ENCODE measurements at regions not wholly inside any gene's neighbourhood (a gene's known extent, or its start where the extent isn't known, plus 50 kb on each side); places are given as distances from the start of the nearest gene placed in this dataset.

DNA sequence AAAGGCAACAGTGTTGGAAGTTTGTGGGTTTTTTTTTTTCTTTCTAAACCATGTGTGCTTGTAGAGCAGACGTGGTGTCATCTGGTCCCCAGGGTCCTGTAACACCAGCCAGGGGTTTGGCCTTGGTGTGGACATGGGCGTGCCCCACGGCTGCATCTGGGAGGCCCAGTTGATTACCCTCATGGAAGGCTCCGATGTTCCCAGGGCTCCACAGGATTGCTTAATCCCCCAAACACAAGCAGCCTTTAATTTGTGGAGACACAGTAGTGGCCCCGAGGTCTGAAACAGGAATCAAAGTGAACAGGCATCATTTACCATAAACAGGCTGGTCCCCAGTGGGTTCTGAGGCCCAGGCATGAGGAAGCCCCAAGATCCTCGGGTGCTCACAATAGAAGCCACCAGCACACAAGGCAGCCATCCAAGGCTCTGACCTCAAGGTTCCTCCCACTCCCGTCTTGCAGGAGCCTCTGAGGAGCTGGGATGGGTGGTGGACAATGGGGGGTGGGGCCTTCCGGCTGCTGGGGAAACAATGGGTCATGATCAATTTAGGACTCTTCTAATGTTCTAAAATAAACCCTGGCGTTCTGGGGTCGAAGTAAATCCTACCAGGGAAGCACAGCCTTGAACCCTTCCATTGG is 115.0 kb upstream of the CD82 start:
- TF ChIP-seq, protein P1, sequence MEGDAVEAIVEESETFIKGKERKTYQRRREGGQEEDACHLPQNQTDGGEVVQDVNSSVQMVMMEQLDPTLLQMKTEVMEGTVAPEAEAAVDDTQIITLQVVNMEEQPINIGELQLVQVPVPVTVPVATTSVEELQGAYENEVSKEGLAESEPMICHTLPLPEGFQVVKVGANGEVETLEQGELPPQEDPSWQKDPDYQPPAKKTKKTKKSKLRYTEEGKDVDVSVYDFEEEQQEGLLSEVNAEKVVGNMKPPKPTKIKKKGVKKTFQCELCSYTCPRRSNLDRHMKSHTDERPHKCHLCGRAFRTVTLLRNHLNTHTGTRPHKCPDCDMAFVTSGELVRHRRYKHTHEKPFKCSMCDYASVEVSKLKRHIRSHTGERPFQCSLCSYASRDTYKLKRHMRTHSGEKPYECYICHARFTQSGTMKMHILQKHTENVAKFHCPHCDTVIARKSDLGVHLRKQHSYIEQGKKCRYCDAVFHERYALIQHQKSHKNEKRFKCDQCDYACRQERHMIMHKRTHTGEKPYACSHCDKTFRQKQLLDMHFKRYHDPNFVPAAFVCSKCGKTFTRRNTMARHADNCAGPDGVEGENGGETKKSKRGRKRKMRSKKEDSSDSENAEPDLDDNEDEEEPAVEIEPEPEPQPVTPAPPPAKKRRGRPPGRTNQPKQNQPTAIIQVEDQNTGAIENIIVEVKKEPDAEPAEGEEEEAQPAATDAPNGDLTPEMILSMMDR (IDR thresholded peaks at IDR 0.05): no peak
- no peak for TF ChIP-seq ZNF416 (CRISPR knock-in tag; IDR thresholded peaks at IDR 0.05)
